GM21423 (cell line): ENCODE measurements at regions not wholly inside any gene's neighbourhood (a gene's known extent, or its start where the extent isn't known, plus 50 kb on each side); places are given as distances from the start of the nearest gene placed in this dataset.

Source experiments
- ATAC-seq: cut with Tn5 transposase; IDR thresholded peaks from one replicate; pipeline ENCODE4 v1.9.1; 2021; ENCODE audit warnings: mild to moderate bottlenecking, moderate library complexity; ENCODE audit not compliant: unreplicated experiment

- ATAC-seq, result no peak
These were observed 62.7 kb upstream of the BRINP3 start for GRCh38 chr1:190540366-190540765.

DNA sequence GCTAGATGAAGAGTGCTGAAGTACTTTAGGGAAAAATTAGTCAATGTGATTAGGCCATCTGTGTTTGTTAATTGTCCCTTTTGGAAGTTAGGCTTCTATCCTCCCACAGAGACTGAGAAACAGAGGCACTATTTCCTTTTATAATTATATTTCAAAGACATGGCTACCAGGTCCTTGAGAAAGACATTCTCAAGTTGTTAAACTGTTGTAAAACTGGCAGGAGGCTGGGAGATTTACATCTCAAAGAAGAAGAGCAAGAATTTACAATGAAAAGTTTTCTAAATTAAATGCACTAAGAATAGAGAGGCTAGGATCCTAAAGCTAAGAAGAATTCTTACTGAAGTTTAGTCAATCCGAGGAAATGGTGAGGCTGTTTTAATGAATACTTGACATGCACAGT is 74.0 kb upstream of the BRINP3 start:
- ATAC-seq, result no peak

GRCh38 chr1:190560161-190560681 is 82.6 kb upstream of the BRINP3 start:
- no peak for ATAC-seq

- no peak for ATAC-seq
These were observed 85.6 kb upstream of the BRINP3 start for GRCh38 chr1:190563230-190563629.

DNA sequence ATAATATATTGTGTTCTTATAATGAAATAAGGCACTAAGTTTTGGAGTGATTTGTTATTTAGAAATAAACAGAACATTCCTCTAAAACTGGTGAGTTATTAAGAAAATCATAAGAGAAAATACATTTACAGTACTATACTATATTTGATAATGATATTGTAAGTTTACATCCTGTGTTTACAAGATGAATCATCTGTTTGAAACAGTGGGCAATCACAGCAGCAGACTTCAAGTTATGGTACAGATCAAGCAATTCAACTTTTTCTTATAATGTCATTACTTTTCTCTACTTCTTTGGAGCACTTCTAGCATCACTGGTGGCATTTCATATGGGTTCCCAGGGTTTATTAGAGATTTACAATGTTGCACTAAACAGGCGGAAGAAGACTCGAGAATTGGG is 86.5 kb upstream of the BRINP3 start:
- ATAC-seq, result no peak

GRCh38 chr1:190578017-190578416 is 100.4 kb upstream of the BRINP3 start:
- ATAC-seq, result no peak

- ATAC-seq, result no peak
These were observed 100.9 kb upstream of the BRINP3 start for GRCh38 chr1:190578526-190578925.

DNA sequence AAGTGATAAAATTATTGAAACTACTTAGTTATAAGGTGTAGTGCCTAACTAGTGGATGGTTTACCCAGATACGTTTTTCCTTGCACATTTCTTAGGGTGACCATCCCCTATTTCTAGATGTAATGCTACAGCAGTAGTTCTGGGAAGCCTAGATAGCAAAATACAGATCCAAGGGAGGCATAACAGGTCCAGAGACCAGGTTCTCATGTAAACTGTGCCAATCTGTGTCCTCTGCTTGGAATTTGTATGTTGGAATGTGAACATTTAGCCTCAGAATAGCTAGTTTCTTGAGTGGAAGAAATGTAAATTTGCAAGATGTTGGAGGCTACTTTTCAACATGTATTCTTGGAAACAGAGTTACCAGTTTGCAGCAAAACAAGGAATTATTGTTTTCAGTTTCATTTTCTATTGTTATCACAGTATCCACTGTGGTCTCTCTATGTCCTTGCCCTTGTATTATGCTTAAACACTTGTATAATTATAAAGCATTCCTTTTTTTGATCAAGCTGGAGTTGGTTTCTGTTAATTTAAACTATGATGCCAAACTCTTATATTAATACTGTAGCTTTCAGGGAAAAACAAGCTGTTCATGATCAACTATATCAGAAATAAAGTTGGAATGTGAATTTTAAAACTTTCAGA is 102.0 kb upstream of the BRINP3 start:
- no peak for ATAC-seq

- no peak for ATAC-seq
These were observed 106.2 kb upstream of the BRINP3 start for GRCh38 chr1:190583862-190584261.

- no peak for ATAC-seq
These were observed 110.8 kb upstream of the BRINP3 start for GRCh38 chr1:190588424-190588823.

- ATAC-seq, result no peak
These were observed 117.8 kb upstream of the BRINP3 start for GRCh38 chr1:190595438-190595837.

DNA sequence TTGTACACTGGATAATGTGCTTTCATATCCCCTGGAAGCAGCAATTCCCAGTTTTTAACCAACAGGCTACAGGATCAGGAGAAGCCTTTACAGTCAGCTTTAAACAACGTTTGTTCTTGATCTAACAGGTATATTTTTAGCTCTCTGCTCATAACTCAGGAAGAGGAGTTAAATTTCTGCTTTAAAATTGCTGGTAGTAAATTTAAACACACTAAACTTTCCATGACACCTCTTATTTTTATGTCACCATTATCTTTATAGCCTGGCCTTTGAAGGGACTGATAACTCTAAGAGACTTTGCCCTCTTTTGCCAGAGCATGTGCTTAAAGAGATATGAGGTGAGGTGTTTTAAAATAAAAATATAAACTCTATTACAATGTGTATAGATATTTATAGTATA is 119.6 kb upstream of the BRINP3 start:
- ATAC-seq, result no peak

DNA sequence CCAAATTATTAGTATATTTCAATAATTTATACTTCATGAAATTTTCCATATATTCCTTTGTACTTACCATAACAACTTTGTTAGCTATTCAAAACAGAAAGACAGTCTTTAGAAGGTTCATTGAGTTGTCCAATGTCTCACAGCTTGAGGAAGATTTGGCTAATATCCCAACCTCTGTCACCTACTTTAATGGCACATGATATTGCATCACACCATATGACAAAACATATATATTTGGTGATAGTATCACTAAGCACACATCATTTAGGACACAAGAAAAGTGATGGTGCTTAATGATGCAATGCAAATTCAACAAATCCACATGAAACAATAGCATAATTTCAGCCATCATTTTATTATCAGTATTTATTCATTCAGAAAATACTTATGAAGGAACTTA is 122.0 kb upstream of the BRINP3 start:
- no peak for ATAC-seq

DNA sequence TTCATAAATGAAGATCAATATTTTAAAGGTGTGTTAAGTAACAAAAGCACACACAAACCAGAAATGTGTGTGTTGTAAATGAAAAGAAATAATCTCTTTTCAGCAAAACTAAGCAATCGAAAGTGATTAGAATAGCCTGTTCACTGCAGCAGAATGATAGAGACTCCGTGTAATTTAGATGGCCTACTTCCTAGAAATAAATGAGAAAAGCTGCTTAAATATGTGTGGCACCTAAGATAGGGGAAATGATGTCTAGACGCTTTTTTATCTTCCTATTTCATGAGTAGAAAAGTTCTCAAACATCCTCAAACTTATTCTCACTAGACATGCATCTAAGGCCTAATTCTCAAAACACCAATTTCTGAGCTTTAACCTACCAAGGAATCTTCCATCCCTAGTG is 124.7 kb upstream of the BRINP3 start:
- no peak for ATAC-seq

GRCh38 chr1:190608282-190608681 is 130.6 kb upstream of the BRINP3 start:
- no peak for ATAC-seq

DNA sequence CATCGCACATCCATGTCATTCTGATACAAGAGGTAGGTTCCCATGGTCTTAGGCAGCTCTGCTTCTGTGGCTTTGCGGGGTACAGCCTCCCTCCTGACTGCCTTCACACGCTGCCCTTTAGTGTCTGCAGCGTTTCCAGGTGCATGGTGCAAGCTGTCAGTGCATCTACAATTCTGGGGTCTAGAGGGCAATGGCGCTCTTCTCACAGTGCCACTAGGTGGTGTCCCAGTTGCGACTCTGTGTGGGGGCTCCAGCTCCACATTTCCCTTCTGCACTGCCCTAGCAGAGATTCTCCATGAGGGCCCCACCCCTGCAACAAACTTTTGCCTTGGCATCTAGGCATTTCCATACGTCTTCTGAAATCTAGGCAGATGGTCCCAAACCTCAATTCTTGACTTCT is 138.2 kb upstream of the BRINP3 start:
- no peak for ATAC-seq

- no peak for ATAC-seq
These were observed 138.6 kb upstream of the BRINP3 start for GRCh38 chr1:190616235-190616634.

GRCh38 chr1:190619724-190620123 is 142.1 kb upstream of the BRINP3 start:
- no peak for ATAC-seq

GRCh38 chr1:190633488-190633887 is 155.8 kb upstream of the BRINP3 start:
- ATAC-seq, result no peak

GRCh38 chr1:190634134-190634533 is 156.5 kb upstream of the BRINP3 start:
- ATAC-seq, result no peak

GRCh38 chr1:190649553-190649952 is 171.9 kb upstream of the BRINP3 start:
- ATAC-seq, result no peak

GRCh38 chr1:190658907-190659306 is 181.2 kb upstream of the BRINP3 start:
- no peak for ATAC-seq

DNA sequence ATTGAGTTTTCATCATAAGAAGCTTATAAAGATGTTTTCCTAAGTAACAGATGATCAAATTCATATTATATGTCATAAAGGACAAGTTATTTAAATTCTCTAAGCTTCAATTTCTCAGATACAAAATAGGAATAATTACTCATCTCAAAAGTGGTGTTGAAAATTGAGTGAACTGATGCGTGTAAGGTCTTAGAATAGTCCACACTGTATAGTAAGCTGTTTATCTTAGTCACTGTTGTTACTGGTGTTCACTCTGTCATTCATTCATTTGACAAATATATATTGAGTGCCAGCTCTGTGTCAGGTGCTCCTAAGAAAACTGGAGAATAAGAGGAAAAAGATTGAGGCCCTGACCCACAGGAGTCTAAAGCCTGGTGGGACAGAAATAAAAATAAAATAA is 186.3 kb upstream of the BRINP3 start:
- ATAC-seq, result no peak
